Medulla oblongata (tissue), 1 donor: ENCODE measurements at regions not wholly inside any gene's neighbourhood (a gene's known extent, or its start where the extent isn't known, plus 50 kb on each side); places are given as distances from the start of the nearest gene placed in this dataset.

Source experiments
- DNase-seq: peaks from one replicate; pipeline ENCODE4 v3.0.0-alpha.2; 2015; ENCODE audit errors: extremely low spot score

- no peak for DNase-seq
These were observed 128.0 kb downstream of the ETS2 start for GRCh38 chr21:38933731-38934130.

GRCh38 chr21:38931291-38931690 is 125.6 kb downstream of the ETS2 start:
- no peak for DNase-seq

GRCh38 chr21:38930853-38931252 is 125.1 kb downstream of the ETS2 start:
- DNase-seq: peak; percentile 69

- DNase-seq: no peak
These were observed 124.3 kb downstream of the ETS2 start for GRCh38 chr21:38930066-38930465.

- DNase-seq: no peak
These were observed 123.9 kb downstream of the ETS2 start for GRCh38 chr21:38929652-38930051.

GRCh38 chr21:38929142-38929541 is 123.4 kb downstream of the ETS2 start:
- no peak for DNase-seq

- DNase-seq: no peak
These were observed 122.0 kb downstream of the ETS2 start for GRCh38 chr21:38927776-38928175.

GRCh38 chr21:38925923-38926322 is 120.2 kb downstream of the ETS2 start:
- DNase-seq: peak; percentile 67

- no peak for DNase-seq
These were observed 119.7 kb downstream of the ETS2 start for GRCh38 chr21:38925478-38925877.

- no peak for DNase-seq
These were observed 119.2 kb downstream of the ETS2 start for GRCh38 chr21:38924954-38925353.

GRCh38 chr21:38923429-38923828 is 117.7 kb downstream of the ETS2 start:
- DNase-seq: no peak

- DNase-seq: no peak
These were observed 116.9 kb downstream of the ETS2 start for GRCh38 chr21:38922474-38923235.

GRCh38 chr21:38921511-38922251 is 116.0 kb downstream of the ETS2 start:
- no peak for DNase-seq

GRCh38 chr21:38920631-38921398 is 115.1 kb downstream of the ETS2 start:
- no peak for DNase-seq

GRCh38 chr21:38918607-38919346 is 113.0 kb downstream of the ETS2 start:
- DNase-seq: no peak

- no peak for DNase-seq
These were observed 111.5 kb downstream of the ETS2 start for GRCh38 chr21:38917043-38917774.

- DNase-seq: no peak
These were observed 110.7 kb downstream of the ETS2 start for GRCh38 chr21:38916214-38916964.

GRCh38 chr21:38915546-38915945 is 109.8 kb downstream of the ETS2 start:
- DNase-seq: no peak

GRCh38 chr21:38914528-38915293 is 109.0 kb downstream of the ETS2 start:
- DNase-seq: no peak
